Psoas muscle (tissue), 7 donors: ENCODE measurements at regions not wholly inside any gene's neighbourhood (a gene's known extent, or its start where the extent isn't known, plus 50 kb on each side); places are given as distances from the start of the nearest gene placed in this dataset.

Source experiments
- ATAC-seq, 4 donors: fragments of 200-7000 bp; cut with Tn5 transposase; one replicate each; pipeline ENCODE4 v1.9.1; 2020; ENCODE audit warnings: moderate library complexity in 3 of 4, mild to moderate bottlenecking in 2 of 4
- DNase-seq, 2 donors: peaks; one replicate each; pipeline ENCODE4 v3.0.0-alpha.2; 2020
- H3K27ac ChIP-seq: fragments of 200-600 bp; one replicate; pipeline ENCODE4 v1.8.0; 2022
- H3K27me3 ChIP-seq, 3 donors: fragments of 200-600 bp in 1 of 3; one replicate each; pipeline versions ENCODE4 v1.6.1 to v1.8.0; 2013 to 2022; ENCODE audit warnings: low read length in 2 of 3, mild to moderate bottlenecking in 2 of 3, moderate library complexity in 1 of 3; ENCODE audit not compliant: insufficient read depth in 3 of 3
- H3K36me3 ChIP-seq, 2 donors: fragments of 200-600 bp in 1 of 2; one replicate each; pipeline versions ENCODE4 v1.6.1 to v1.8.0; 2013 to 2022; ENCODE audit warnings: low read depth in 1 of 2, mild to moderate bottlenecking in 1 of 2, moderate library complexity in 1 of 2; ENCODE audit not compliant: insufficient read depth in 1 of 2
- H3K4me1 ChIP-seq: fragments of 200-600 bp; one replicate; pipeline ENCODE4 v1.8.0; 2022
- H3K4me3 ChIP-seq: fragments of 200-600 bp; one replicate; pipeline ENCODE4 v1.8.0; 2022; ENCODE audit warnings: mild to moderate bottlenecking
- H3K9me3 ChIP-seq: fragments of 200-600 bp; one replicate; pipeline ENCODE4 v1.8.0; 2022
- CTCF ChIP-seq: fragments of 200-600 bp; IDR thresholded peaks from one replicate; pipeline ENCODE4 v1.8.0; 2022; ENCODE audit warnings: antibody characterized with exemption
- WGBS, 3 donors: extraction: QIAGEN DNeasy Blood & Tissue Kit; methylation state at CpG; one replicate each; pipeline versions ENCODE4 v1.1.6 to v1.1.7; 2013; 5-methylcytosine and 5-hydroxymethylcytosine counted together
- intact Hi-C, 2 donors: fragments of 100-400 bp; cut with DNase I; formaldehyde crosslinking; loops; one replicate each; pipeline versions ENCODE4 v1.11.0 to v1.14.2; 2022
- donor health status: healthy with polysubstance abuse.
- donor health status: DM: no; HTN: no; CAD: no; lungs with moderate emphysema.
- donor health status: Bipolar disorder and iron deficiency.
- donor health status: healthy.
- donor health status: DM: yes; HTN: yes; CAD: no.
- donor health status: DM: no; HTN: no; CAD: no.
- donor health status: DM: yes; HTN: yes; CAD: no.

GRCh38 chr7:34454381-34454780, 203.6 kb upstream of the NPSR1 start:
- H3K27ac ChIP-seq: no peak overlapping the region
- no peaks in the 10 kb centered on the region for H3K9me3 ChIP-seq
- no peak for ATAC-seq
- H3K4me1 ChIP-seq: no peaks in the 10 kb centered on the region
- intact Hi-C loops: no loop called here
- no peak overlapping the region for H3K4me3 ChIP-seq
- H3K36me3 ChIP-seq: no peaks in the 10 kb centered on the region
- 74 to 79% (median 78%) methylated on average over 4 of the region's 4 CpGs for WGBS, 3 donors
- TF ChIP-seq CTCF: no peak
- no peaks in the 10 kb centered on the region for H3K27me3 ChIP-seq
- DNase-seq: no peak

- WGBS, 3 donors: 78 to 87% (median 84%) methylated on average over 7 of the region's 7 CpGs
- H3K9me3 ChIP-seq: no peaks in the 10 kb centered on the region
- intact Hi-C loops: no loop called here
- H3K4me1 ChIP-seq: no peaks in the 10 kb centered on the region
- no peak for TF ChIP-seq CTCF
- no peak for ATAC-seq
- H3K36me3 ChIP-seq: no peaks in the 10 kb centered on the region
- no peak overlapping the region for H3K4me3 ChIP-seq
- H3K27ac ChIP-seq: no peak overlapping the region
- H3K27me3 ChIP-seq: no peaks in the 10 kb centered on the region
- DNase-seq: no peak
Measured at GRCh38 chr7:34457329-34457728, 200.7 kb upstream of the NPSR1 start.

DNA sequence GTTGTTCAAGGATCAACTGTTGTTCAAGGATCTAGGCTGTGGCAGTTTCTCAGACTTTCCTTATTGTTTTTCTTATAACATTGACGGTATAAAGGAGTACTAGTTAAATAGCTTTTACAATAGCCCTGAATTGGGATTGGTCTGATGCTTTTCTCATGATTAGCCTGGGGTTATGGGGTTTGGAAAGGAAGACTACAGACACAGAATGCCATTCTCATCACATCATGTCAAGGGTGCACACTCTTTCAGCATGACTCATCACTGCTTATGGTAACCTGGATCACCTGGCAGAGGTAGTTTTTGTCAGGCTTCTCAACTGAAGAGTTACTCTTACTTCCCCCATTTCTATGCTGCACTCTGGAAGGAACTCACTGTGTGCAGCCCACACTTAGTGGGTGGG, 194.2 kb upstream of the NPSR1 start:
- Histone ChIP-seq H3K27ac (no peak overlapping the region), H3K27me3 (no peaks in the 10 kb centered on the region), H3K4me1 (no peaks in the 10 kb centered on the region), H3K9me3 (no peaks in the 10 kb centered on the region), H3K36me3 (no peaks in the 10 kb centered on the region), H3K4me3 (no peak overlapping the region)
- no peak for DNase-seq
- no peak for TF ChIP-seq CTCF
- WGBS, 3 donors: 81 to 85% (median 82%) methylated on average over 1 of the region's 1 CpG
- intact Hi-C loops: no loop called here
- no peak for ATAC-seq

DNA sequence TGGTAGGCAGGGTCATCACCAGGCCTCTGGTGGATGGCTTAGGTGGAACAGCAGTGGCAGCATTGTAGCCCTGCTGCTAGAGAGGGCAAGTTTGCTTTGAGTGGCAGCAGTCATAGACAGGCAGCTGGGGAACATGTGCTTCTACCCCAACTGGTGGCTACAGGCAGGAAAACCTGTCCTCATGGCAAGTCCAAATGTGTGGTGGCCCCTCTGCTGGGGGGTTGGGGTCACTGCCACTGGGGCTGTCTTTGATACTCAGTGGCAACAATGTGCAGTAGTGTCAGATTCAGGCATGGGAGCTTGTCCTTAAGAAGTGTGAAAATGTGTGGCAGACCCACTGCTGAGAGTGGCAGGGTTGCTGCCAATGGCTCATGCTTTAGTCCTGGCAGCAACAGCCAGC, 186.2 kb upstream of the NPSR1 start:
- intact Hi-C loops: no loop called here
- H3K9me3 ChIP-seq: peaks cover 3% of the 10 kb centered on the region

More for the DNA sequence above, 186.2 kb upstream of the NPSR1 start:
- Histone ChIP-seq H3K4me1 (no peaks in the 10 kb centered on the region), H3K4me3 (no peak overlapping the region), H3K27me3 (no peaks in the 10 kb centered on the region), H3K27ac (no peak overlapping the region), H3K36me3 (no peaks in the 10 kb centered on the region)
- no peak for TF ChIP-seq CTCF
- DNase-seq: no peak
- no peak for ATAC-seq
